ENCODE measurements at regions not wholly inside any gene's neighbourhood (a gene's known extent, or its start where the extent isn't known, plus 50 kb on each side); places are given as distances from the start of the nearest gene placed in this dataset.

- intact Hi-C loops (cut with DNase I): no loop called here
- no peak for DNase-seq (ENCODE audit: low spot score)
Observed at GRCh38 chr3:64932666-64933342, 245.0 kb upstream of the ADAMTS9 start.

GRCh38 chr3:64932016-64932518 lies 244.3 kb upstream of the ADAMTS9 start:
- no peak for DNase-seq (ENCODE audit: low spot score)
- intact Hi-C loops (cut with DNase I): no loop called here

GRCh38 chr3:64930891-64931290 lies 243.1 kb upstream of the ADAMTS9 start:
- no peak for DNase-seq (ENCODE audit: low spot score)
- intact Hi-C loops (cut with DNase I): no loop called here

- intact Hi-C loops (cut with DNase I): no loop called here
- DNase-seq (ENCODE audit: low spot score): no peak
Observed at GRCh38 chr3:64928683-64929082, 240.9 kb upstream of the ADAMTS9 start.

- intact Hi-C loops (cut with DNase I): no loop called here
- no peak for DNase-seq (ENCODE audit: low spot score)
Observed at GRCh38 chr3:64927689-64928088, 239.9 kb upstream of the ADAMTS9 start.

GRCh38 chr3:64925575-64925974 lies 237.8 kb upstream of the ADAMTS9 start:
- DNase-seq (ENCODE audit: low spot score): no peak
- intact Hi-C loops (cut with DNase I): no loop called here

GRCh38 chr3:64924961-64925360 lies 237.2 kb upstream of the ADAMTS9 start:
- intact Hi-C loops (cut with DNase I): no loop called here
- no peak for DNase-seq (ENCODE audit: low spot score)

GRCh38 chr3:64922213-64922612 lies 234.4 kb upstream of the ADAMTS9 start:
- DNase-seq (ENCODE audit: low spot score): no peak
- intact Hi-C loops (cut with DNase I): no loop called here

- intact Hi-C loops (cut with DNase I): no loop called here
- no peak for DNase-seq (ENCODE audit: low spot score)
Observed at GRCh38 chr3:64921281-64922065, 233.7 kb upstream of the ADAMTS9 start.

- DNase-seq (ENCODE audit: low spot score): no peak
- intact Hi-C loops (cut with DNase I): no loop called here
Observed at GRCh38 chr3:64919934-64920333, 232.1 kb upstream of the ADAMTS9 start.

- intact Hi-C loops (cut with DNase I): no loop called here
- no peak for DNase-seq (ENCODE audit: low spot score)
Observed at GRCh38 chr3:64918989-64919388, 231.2 kb upstream of the ADAMTS9 start.

GRCh38 chr3:64917914-64918453 lies 230.2 kb upstream of the ADAMTS9 start:
- intact Hi-C loops (cut with DNase I): no loop called here
- no peak for DNase-seq (ENCODE audit: low spot score)

- no peak for DNase-seq (ENCODE audit: low spot score)
- intact Hi-C loops (cut with DNase I): no loop called here
Observed at GRCh38 chr3:64916937-64917336, 229.1 kb upstream of the ADAMTS9 start.

GRCh38 chr3:64916192-64916798 lies 228.5 kb upstream of the ADAMTS9 start:
- no peak for DNase-seq (ENCODE audit: low spot score)
- intact Hi-C loops (cut with DNase I): no loop called here

GRCh38 chr3:64915778-64916177 lies 228.0 kb upstream of the ADAMTS9 start:
- no peak for DNase-seq (ENCODE audit: low spot score)
- intact Hi-C loops (cut with DNase I): no loop called here

- intact Hi-C loops (cut with DNase I): no loop called here
Observed at GRCh38 chr3:64913515-64913914, 225.7 kb upstream of the ADAMTS9 start.

GRCh38 chr3:64911138-64911537 lies 223.3 kb upstream of the ADAMTS9 start:
- DNase-seq (ENCODE audit: low spot score): no peak
- intact Hi-C loops (cut with DNase I): no loop called here

More at GRCh38 chr3:64913515-64913914, 225.7 kb upstream of the ADAMTS9 start:
- no peak for DNase-seq (ENCODE audit: low spot score)

GRCh38 chr3:64909757-64910467 lies 222.1 kb upstream of the ADAMTS9 start:
- DNase-seq (ENCODE audit: low spot score): no peak
- intact Hi-C loops (cut with DNase I): loop anchor here (2.0 kb wide), 1 partner anchor 181 kb away; no protein-coding TSS in a partner anchor

GRCh38 chr3:64909011-64909410 lies 221.2 kb upstream of the ADAMTS9 start:
- intact Hi-C loops (cut with DNase I): loop anchor here (2.0 kb wide), 1 partner anchor 180 kb away; no protein-coding TSS in a partner anchor
- no peak for DNase-seq (ENCODE audit: low spot score)
